ENCODE measurements at regions not wholly inside any gene's neighbourhood (a gene's known extent, or its start where the extent isn't known, plus 50 kb on each side); places are given as distances from the start of the nearest gene placed in this dataset.

- TF ChIP-seq CTCF (IDR thresholded peaks at IDR 0.05): no peak
- TF ChIP-seq, protein P1, sequence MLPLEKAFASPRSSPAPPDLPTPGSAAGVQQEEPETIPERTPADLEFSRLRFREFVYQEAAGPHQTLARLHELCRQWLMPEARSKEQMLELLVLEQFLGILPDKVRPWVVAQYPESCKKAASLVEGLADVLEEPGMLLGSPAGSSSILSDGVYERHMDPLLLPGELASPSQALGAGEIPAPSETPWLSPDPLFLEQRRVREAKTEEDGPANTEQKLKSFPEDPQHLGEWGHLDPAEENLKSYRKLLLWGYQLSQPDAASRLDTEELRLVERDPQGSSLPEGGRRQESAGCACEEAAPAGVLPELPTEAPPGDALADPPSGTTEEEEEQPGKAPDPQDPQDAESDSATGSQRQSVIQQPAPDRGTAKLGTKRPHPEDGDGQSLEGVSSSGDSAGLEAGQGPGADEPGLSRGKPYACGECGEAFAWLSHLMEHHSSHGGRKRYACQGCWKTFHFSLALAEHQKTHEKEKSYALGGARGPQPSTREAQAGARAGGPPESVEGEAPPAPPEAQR (CRISPR knock-in tag; IDR thresholded peaks at IDR 0.05): no peak
- TF ChIP-seq, protein P2, sequence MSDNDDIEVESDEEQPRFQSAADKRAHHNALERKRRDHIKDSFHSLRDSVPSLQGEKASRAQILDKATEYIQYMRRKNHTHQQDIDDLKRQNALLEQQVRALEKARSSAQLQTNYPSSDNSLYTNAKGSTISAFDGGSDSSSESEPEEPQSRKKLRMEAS (CRISPR knock-in tag; IDR thresholded peaks at IDR 0.05): no peak
- TF ChIP-seq FOXJ3 (CRISPR knock-in tag; IDR thresholded peaks at IDR 0.05; ENCODE audit: borderline replicate concordance): no peak
- TF ChIP-seq, protein P3, sequence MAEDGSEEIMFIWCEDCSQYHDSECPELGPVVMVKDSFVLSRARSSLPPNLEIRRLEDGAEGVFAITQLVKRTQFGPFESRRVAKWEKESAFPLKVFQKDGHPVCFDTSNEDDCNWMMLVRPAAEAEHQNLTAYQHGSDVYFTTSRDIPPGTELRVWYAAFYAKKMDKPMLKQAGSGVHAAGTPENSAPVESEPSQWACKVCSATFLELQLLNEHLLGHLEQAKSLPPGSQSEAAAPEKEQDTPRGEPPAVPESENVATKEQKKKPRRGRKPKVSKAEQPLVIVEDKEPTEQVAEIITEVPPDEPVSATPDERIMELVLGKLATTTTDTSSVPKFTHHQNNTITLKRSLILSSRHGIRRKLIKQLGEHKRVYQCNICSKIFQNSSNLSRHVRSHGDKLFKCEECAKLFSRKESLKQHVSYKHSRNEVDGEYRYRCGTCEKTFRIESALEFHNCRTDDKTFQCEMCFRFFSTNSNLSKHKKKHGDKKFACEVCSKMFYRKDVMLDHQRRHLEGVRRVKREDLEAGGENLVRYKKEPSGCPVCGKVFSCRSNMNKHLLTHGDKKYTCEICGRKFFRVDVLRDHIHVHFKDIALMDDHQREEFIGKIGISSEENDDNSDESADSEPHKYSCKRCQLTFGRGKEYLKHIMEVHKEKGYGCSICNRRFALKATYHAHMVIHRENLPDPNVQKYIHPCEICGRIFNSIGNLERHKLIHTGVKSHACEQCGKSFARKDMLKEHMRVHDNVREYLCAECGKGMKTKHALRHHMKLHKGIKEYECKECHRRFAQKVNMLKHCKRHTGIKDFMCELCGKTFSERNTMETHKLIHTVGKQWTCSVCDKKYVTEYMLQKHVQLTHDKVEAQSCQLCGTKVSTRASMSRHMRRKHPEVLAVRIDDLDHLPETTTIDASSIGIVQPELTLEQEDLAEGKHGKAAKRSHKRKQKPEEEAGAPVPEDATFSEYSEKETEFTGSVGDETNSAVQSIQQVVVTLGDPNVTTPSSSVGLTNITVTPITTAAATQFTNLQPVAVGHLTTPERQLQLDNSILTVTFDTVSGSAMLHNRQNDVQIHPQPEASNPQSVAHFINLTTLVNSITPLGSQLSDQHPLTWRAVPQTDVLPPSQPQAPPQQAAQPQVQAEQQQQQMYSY (CRISPR knock-in tag; IDR thresholded peaks at IDR 0.05): no peak
- TF ChIP-seq, protein P4, sequence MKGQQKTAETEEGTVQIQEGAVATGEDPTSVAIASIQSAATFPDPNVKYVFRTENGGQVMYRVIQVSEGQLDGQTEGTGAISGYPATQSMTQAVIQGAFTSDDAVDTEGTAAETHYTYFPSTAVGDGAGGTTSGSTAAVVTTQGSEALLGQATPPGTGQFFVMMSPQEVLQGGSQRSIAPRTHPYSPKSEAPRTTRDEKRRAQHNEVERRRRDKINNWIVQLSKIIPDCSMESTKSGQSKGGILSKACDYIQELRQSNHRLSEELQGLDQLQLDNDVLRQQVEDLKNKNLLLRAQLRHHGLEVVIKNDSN (CRISPR knock-in tag; IDR thresholded peaks at IDR 0.05): no peak
- TF ChIP-seq, protein P5, sequence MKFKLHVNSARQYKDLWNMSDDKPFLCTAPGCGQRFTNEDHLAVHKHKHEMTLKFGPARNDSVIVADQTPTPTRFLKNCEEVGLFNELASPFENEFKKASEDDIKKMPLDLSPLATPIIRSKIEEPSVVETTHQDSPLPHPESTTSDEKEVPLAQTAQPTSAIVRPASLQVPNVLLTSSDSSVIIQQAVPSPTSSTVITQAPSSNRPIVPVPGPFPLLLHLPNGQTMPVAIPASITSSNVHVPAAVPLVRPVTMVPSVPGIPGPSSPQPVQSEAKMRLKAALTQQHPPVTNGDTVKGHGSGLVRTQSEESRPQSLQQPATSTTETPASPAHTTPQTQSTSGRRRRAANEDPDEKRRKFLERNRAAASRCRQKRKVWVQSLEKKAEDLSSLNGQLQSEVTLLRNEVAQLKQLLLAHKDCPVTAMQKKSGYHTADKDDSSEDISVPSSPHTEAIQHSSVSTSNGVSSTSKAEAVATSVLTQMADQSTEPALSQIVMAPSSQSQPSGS (CRISPR knock-in tag; IDR thresholded peaks at IDR 0.05; ENCODE audit: borderline replicate concordance, low read depth): no peak
- TF ChIP-seq TEAD4 (CRISPR knock-in tag; IDR thresholded peaks at IDR 0.05): no peak
- TF ChIP-seq MLX (CRISPR knock-in tag; IDR thresholded peaks at IDR 0.05): no peak
These were observed 184.0 kb upstream of the GALNTL6 start for GRCh38 chr4:171629182-171629581.
